Fibroblast of gingiva (primary cell): ENCODE measurements at regions not wholly inside any gene's neighbourhood (a gene's known extent, or its start where the extent isn't known, plus 50 kb on each side); places are given as distances from the start of the nearest gene placed in this dataset.

ENCODE experiments used
- DNase-seq: peaks from one replicate; pipeline ENCODE4 v3.0.0-alpha.2; 2011; ENCODE audit warnings: low read depth

DNA sequence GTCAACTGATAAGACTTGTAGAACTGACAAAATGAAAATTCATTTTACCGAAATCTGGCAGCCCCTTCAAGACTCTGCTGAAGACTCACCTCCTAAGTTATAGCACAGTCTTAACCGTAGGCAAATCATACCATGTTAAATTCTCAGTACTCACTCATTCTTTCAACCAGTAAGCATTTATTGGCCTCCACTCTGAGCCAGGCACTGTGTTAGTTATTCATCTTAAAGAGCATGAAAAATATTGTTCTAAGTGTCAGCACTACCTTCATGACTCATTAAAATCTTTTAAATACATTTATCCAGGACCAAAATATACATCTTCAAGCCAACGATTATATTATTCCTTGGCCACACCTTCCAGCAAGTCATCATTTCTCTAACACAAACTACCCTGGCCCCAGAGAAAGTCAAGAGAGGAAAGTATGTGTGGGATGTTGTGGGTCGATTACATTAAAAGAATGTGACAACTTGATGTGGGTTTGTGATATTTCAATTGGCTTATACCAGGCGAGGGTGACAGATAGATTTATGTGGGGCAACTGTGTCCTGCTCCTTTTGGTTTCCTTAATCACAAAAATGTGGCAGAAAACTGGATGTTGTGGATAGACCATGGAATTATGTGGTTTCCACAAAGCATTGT, 55.0 kb downstream of the TMEM30B start:
- DNase-seq = no peak

DNA sequence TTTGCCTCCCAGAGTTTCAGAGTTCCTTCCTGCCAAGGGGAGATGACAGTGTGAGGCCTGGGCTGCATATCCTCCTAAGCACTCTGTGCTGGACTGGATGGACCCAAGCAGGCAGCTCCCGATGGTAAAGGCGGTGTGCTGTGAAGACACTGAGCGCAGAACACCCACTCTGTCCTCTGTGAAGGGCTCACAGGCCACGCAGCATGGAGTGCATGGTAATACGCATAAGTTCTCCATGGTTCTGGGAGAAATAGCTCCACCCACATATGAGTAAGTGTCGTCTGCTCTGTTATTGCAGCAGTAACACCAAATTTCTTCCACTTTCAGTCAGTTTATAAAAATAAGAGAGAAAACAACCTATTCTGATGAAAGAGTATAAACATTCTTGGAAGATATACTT, 55.8 kb downstream of the TMEM30B start:
- DNase-seq = no peak

DNA sequence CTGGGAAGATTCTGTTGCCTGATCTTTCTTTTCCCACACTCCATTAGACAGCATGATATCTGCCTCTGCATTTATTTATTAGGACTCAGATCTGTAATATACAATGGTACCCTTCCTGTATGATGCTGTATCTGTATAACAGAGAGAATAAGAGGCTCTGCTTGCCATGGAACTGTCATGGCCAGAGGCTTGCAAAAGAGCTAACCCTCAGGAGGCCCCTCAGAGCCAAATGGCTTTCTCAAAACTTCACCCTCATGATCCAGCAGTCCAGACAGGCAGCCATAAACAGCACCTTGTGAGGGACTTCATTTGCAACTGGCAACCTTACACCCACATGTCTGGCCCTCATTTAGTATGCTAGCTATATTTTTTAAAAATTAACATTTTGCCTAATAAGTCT, 57.6 kb downstream of the TMEM30B start:
- DNase-seq = no peak

DNA sequence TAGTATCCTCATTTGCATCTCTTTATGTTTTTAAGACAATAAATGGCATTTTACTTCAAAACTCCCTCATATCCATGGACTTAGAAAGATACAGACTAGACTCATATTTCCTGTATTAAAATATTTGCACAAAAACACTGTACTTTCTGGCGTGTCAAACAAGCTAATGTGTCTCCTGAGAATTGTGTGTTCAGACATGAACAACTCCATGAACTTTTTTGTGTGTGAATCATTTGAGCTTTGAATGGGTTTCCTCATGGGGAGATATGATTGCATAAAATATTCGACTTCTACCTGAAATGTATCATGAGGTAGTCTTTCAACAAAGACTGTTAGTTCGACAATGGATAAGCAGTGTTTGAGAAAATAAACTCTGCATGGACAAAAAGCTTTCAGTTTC, 58.8 kb downstream of the TMEM30B start:
- no peak for DNase-seq

DNA sequence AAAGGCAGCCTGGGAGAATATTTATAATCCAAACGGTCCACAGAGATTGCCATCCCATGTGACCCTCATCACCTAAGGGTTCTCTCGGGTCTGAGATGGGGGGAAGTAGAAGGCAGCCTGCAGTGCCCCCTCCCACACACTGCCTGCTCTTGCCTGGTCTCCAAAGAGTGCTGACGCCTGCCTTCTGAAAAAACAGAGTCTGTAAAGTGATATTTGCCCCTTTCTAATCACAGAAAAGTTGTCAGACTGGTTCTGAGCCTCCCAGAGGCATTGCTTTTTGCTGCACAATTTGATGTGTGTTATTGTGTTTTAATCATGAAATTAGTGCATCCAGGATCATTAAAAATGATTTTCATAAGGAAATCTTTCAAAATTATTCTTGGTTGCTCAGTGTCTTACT, 59.2 kb downstream of the TMEM30B start:
- no peak for DNase-seq

DNA sequence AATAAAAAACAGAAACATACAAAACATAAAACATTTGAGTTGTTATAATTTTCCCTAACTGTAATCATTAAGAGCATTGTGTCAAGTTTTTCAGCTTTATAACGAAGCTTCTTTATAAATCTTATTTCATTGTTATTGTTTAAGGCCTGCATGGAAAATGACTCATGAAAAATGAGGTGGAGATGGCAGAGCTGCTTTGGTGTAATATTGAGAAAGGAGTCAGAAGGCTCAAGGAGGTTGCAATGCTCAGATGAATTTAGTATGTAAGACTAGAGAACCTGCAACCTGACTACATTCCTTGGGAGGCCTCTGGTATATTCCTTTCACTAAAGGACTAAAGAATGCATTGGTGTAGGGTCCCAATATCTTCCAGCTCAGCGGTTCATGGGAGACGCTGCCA, 61.5 kb downstream of the TMEM30B start:
- DNase-seq = peak; percentile 57

DNA sequence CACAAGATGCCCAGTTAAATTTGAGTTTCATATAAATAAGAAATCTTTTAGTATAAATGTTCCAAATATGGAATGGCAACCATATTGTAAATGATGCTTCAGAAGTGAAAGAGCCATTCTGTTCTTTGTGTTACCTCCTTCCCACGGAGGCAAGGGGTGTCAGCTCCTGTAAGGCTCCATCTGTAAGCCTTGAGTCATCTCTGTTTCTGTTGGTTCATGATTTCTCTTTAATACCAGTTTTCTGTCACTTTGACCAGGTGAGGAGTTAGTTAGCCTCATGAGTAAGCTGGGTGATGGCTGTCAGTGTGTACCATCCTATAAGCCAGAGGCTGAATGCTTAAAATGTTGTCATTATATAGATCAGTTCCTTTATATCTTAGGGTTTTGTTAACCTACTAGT, 61.9 kb downstream of the TMEM30B start:
- DNase-seq = no peak

DNA sequence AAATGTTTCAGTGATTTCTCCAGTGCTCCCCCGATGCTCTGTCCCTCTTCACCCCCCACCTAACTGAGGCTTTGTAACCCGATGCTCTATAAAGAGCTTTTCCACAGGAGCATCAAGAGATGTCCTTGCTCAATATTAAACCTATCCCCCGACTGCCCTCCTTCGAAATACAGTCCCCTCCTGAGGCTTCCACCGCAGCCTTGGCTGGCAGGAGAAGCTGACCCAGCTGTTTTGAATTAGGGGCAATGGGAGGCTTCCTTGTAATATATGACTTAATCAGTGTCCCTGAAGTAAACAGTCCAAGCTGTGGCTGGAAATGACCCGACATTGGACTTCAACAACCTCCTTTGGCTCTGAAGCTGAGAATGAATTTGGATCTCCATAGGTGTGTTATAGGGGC, 62.4 kb downstream of the TMEM30B start:
- DNase-seq = peak; percentile 96

DNA sequence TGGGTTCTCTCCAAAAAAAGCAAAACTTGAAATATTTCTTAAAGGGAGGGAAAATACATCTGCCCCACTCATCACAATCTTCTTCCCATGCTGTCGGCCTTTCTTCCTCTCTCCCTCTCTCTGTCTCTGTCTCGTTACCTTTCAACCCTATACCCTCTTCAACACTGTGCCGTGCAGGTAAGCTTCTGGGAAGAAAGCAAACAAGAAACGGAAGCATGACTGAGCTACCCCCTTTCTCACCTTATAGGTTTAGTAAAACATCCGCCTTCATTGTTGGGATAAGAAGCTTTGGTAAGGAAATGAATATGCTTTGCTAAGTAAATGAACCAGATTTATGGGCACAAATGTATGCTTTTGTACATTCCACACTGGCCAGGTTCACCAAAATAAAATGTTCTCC, 63.0 kb downstream of the TMEM30B start:
- no peak for DNase-seq

DNA sequence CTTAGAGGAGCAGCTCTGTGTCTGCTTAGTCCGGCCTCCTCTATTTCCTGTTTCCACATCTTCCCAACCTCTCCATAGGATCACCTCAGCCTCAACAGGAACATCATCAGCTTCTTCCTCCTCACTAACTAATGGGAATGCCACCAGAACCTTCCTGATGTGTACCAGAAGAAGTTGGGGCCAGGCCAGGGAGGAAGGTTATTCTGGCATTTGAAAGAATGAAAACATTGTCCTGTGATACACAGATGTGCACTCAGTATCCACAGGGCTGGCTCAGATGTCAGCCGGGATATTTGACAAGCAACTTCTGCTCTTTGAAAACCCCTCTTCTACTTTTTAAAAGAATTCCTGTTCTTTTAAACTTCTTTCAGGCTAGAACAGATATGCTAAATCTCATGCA, 63.6 kb downstream of the TMEM30B start:
- DNase-seq = peak; percentile 27

DNA sequence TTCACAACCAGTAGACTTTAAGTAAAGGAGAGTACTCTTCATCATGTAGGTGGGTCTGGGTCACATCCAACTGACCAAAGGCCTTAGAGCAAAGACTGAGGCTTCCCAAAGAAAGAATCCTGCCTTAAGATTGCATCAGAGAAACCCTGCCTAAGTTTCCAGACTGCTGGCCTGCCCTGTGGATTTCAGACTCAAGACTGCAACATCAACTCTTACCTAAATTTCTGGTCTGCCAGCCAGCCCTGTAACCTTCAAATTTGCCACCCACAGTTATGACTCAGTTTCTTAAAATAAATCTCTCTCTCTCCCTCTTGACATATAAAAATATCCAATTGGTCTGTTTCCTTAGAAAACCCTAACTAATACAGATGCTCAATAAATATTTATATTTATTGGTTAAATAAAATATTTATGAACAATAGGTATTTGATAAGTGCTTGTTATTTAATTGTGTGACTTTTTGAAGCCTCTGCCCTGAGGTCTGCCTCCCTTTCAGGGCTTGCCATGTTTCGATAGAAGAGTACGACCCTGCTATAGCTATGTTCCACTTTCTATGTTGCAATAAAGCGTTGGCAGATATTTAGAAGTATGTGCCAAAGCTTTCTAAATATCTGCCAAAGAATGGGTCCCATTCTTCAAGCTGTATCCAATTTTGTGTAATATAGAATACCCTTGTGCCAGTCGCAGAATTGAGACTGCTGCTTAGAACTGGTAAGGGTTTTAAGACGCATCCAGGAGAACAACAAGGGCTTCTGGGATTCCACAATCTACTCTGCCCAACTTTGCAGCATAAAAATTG, 65.7 kb downstream of the TMEM30B start:
- DNase-seq = peak; percentile 90

DNA sequence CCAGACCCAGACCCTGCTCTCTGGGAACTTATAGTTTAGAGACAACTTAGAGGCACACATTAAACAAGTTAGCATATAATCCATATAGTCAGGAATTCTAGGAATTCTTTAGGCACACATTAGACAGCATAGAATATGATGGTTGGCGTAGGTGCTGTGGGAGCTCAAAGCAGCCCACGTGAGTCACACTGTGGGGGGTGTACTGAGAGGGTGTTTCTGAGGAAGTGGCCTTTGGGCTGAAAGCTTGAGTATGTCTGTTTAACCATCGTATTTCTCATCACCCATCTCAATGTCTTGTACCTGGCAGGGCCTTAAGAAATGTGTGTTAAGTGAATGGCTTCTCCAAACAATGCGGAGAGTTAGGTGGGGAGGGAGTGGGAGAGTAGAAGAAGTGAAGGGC, 67.2 kb downstream of the TMEM30B start:
- no peak for DNase-seq

DNA sequence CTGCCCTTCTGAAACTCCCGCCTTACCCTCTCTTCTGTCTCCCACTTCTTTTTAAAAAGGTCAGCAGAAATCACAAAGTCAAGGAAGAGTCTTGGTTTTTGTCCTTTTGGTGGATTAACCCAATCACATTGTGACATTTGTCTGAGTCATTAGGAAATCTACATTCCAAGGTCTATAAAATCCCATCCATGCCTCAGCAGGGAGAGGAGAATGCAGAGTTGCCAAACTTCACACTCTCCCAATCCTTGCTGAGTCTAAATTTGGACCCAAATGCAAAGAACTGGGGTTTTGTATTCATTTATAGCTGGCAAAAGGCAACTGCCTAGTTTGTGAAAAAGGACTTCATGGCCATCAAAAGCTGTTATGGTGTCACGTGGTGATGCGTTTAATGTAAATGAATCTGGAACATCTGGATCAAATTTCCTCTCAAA, 67.9 kb downstream of the TMEM30B start:
- peak; percentile 88 for DNase-seq

DNA sequence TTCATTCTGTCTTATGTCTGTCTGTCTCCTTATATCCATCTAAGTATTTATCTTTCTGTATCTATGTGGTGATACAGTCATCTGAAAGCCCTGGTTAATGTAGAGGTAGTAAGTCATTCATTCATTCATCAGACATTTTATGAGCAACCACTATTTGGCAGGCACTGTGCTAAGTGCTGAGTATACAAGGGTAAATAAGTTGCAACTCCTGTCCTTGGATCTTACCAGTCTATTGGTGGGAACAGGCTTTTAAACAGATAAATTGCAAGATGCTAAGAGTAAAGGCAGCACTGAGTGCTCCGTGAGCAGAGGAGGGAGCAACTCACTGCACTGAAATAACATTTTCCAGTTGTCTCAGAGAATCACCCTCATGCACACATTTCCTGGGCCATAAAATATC, 68.6 kb downstream of the TMEM30B start:
- DNase-seq = no peak

DNA sequence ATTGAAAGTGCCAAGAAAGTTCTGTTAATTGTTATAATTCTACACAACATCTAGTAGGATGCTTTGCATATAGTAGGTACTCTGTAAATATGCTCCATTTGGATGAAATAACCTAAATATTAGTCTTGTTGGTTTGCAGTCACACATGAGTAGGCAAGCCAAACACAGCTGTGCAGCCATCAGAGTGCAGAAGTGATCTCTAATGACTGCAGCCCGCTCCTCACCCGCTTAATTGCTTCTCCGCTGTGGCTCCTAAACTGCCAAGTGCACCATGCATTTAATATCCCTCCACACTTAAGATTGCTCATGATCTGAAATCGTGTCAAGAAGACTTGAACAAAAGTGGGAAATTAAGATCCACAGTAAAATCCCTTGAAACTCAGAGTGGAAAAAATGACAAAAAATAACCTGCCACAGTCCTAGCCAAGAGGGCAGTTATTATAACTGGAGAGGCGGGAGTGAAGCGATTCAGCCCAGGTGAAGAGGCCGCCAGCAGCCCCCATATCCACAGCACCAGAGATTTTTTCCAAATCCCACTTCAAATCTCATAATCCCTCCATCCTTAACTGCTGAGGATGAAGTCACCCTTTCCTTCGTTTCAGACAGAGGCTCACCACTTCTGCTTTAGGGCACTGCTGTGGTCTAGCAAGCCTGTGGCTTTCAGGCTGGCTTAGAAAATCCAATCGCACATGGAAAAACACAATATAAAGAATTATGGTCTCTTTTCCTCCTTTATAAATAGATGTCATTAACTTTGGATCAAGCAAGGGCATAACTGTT, 69.5 kb downstream of the TMEM30B start:
- no peak for DNase-seq

DNA sequence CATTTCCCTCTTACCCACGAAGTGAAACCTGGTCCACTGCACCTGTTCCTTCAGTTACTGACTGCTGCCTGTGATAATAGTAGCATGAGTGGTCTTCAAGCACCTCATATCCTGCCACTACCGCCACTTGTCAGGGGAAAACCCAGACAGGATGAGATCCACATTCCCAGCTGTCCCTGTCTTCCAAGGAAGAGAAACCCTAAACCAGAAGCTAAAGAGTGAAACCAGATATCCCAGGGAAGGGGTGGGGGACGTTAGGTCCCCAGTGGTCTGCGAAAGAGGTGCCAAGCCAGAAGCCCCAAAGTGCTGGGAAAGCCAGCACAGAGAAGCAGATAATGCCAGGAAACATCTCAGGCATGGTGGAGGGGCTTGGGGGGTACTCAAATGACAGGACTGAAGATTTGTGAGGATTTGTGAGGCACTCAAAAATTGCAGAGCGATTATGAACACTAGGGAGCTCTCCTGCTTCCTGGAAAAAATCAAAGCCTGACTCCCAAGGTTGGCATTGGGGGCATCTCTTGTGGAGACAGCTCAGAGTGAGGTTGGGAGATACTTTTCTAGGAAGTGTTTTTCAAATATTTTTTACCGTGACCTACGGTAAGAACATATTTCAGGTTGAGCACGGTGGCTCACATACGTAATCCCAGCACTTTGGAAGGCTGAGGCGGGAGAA, 77.9 kb downstream of the TMEM30B start:
- no peak for DNase-seq

DNA sequence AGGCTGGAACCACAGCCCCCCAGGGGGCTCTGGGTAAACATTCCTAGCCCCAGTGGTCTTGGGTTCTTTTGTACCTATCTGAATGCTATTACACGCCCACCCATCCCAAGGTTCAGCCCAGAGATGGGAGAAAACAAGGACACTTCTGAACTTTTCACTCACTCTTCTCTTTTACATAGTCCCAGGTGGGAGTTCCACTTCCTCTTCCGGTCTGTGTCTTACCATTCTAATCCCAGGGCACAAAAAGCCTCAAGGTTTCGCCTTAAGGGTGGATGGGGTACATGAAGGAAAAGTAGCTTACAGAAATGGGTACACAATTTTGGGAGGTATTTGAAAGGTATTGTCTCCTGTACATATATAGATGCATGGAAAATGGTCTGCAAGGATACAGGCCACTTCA, 79.0 kb downstream of the TMEM30B start:
- no peak for DNase-seq

DNA sequence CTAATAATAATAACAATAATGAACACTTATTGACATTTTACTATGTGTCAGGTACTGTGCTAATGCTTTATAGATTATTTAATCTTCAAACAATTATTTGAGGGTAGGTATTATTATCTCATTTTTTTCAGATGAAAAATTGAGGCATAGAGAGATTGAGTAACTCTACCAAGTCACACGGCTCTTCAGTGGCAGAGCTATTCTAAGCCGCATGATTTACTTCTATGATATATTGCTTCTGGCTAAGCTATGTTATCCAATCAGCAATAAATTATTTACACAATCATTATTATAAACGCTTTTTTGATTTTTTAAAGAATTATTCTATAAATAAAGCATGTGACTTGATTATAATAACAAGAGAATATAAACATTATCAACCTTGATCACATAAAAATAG, 80.0 kb downstream of the TMEM30B start:
- no peak for DNase-seq

DNA sequence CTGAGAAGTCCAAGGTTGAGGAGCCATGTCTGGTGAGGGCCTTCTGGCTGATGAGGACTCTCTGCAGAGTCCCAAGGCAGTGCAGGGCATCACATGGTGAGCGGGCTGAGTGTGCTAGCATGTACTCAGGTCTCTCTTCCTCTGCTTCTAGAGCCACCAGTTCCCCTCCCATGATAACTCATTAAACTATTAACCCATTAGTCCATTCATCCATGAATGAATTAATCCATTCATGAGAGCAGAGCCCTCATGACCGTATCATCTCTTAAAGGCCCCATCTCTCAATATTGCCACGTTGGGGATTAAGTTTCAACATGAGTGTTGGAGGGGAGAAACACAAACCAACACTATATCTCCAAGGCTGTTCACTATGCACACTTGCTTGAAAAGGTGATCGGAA, 83.7 kb downstream of the TMEM30B start:
- no peak for DNase-seq

DNA sequence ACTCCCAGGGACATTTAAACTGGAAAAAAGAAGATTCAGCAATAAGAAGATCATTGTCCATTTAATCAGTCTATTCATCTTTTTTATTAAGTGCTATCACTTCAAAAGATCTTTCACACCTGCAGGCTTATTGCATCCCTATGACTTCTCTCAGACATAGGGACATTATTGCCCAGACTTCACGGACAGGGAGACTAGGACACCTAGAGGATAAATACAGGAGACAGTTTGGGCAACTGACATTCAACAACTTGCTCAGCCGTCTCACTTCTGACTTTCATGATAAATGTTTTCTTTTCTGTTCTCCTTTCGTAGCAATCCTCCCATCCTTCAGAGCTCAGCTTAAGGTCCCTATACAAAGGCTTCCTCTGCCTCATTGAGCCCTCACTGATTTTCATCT, 84.3 kb downstream of the TMEM30B start:
- no peak for DNase-seq

DNA sequence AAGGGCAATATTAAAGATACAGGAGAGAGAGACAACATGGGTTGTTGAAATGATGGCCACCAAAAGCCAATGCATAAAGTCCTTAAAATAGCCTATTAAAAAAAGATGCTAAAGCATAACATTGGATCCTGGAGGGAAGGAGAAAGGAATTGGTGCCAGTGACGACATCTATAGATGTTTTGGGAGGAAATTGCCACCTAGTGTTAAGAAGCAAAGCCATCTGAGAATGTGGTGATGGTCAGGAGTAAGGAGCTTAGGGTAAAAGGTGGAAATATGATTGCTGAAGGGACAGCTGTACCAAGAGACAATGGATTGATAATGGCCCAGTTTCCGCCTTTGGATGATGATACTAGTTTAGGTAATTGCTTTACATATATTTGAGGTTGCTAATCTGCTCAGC, 85.1 kb downstream of the TMEM30B start:
- DNase-seq = no peak

DNA sequence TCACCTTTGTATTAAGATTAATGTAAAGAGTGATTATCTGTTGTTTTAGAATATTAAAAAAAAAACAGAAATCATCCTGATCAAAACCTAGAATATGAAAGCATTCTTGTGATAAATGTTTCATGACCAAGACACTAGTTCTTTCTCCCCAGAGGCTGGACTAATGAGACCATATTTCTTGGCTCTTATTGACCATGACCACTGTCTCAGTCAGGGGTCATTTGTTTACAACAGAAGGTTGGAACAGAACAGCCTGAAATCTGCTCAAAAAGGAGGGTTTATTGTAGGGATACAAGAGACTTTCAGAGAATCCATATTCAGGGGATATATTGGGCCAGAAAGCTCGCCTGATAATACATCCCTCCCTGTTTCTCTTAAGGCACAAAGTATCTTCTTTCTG, 87.7 kb downstream of the TMEM30B start:
- peak; percentile 50 for DNase-seq

DNA sequence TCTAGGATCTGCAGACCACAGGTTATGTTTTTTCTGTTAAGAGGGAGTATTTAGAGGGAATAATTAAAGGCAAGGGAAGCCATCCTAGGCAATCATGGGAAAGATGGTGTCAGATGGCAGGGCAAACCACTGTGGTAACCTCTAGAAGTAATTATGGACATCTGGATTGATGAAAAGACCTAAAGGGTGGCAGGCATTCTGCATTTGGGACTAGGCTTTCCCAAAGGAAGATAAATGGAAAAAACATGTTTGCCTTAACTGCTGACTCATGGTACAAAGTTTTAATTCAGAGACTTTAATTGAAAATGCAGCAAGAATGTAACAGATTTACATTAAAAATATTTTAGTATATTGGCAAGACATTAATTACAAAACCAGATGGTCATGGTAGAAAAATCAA, 88.1 kb downstream of the TMEM30B start:
- peak; percentile 93 for DNase-seq
